ENCODE measurements at regions not wholly inside any gene's neighbourhood (a gene's known extent, or its start where the extent isn't known, plus 50 kb on each side); places are given as distances from the start of the nearest gene placed in this dataset.

DNA sequence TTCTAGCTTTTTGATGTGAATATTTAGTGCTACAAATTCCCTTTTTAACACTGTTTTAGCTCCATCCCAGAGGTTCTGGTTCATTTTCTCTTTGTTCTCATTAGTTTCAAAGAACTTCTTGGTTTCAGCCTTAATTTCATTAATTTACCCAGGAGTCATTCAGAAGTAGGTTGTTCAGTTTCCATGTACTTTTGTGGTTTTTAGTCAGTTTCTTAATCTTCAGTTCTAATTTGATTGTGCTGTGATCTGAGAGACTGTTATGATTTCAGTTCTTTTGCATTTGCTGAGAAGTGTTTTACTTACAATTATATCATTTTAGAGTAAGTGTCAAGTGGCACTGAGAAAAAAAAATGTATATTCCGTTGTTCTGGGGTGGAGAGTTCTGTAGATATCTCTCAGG lies 240.1 kb upstream of the RASA1 start:
- no peaks in the 10 kb centered on the region for H3K36me3 ChIP-seq (ENCODE audit: control insufficient read depth in 2 of 2, extremely low read depth in 1 of 2, insufficient read depth in 2 of 2, low read length in 2 of 2)
- no peaks in the 10 kb centered on the region for H3K9me3 ChIP-seq (replicated peaks; ENCODE audit: control insufficient read depth, insufficient read depth, low read length)
- no peak for FAIRE-seq
- H3K4me1 ChIP-seq (ENCODE audit: control insufficient read depth, extremely low read depth, insufficient read depth, low read length) = no peaks in the 10 kb centered on the region
- no peak overlapping the region for H3K27ac ChIP-seq (ENCODE audit: insufficient read depth, low read depth, low read length)
- H3K9me1 ChIP-seq (replicated peaks; ENCODE audit: control insufficient read depth, extremely low read depth, insufficient read depth, low read length) = no peaks in the 10 kb centered on the region
- no peak overlapping the region for H3K4me2 ChIP-seq (ENCODE audit: insufficient read depth, low read length)
- no peak overlapping the region for H3K4me3 ChIP-seq (replicated peaks in 1 of 3; ENCODE audit: insufficient read depth in 1 of 3, low read depth in 1 of 3, low read length in 3 of 3)
- intact Hi-C loops (cut with micrococcal nuclease) = no loop called here
- POLR2A ChIA-PET = no interaction called here
- dilution Hi-C loops (cut with MboI; ENCODE audit: extremely low pct_ligation_motif_present, low sequenced_read_pairs) = no loop called here
- H3K79me2 ChIP-seq (ENCODE audit: control insufficient read depth, insufficient read depth, low read length) = no peaks in the 10 kb centered on the region
- TF ChIP-seq, protein P1, sequence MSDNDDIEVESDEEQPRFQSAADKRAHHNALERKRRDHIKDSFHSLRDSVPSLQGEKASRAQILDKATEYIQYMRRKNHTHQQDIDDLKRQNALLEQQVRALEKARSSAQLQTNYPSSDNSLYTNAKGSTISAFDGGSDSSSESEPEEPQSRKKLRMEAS (IDR thresholded peaks at IDR 0.05; ENCODE audit: insufficient read depth, insufficient read length) = no peak
- TF ChIP-seq MYC (IDR thresholded peaks at IDR 0.05; ENCODE audit: low read depth, low read length) (no peak), JUN (IDR thresholded peaks at IDR 0.05; ENCODE audit: borderline replicate concordance, insufficient read depth, insufficient read length, low read depth) (no peak), GATA2 (IDR thresholded peaks at IDR 0.05; ENCODE audit: insufficient read depth, insufficient read length, low read depth, low read length) (no peak), POLR2A (IDR thresholded peaks at IDR 0.05; ENCODE audit: low read depth, low read length) (no peak), EZH2 (IDR thresholded peaks at IDR 0.05; ENCODE audit: borderline replicate concordance, low read depth, low read length, severe bottlenecking) (no peak), FOS (IDR thresholded peaks at IDR 0.05; ENCODE audit: borderline replicate concordance, insufficient read depth, low read length) (no peak), POLR2AphosphoS5 (IDR thresholded peaks at IDR 0.05; ENCODE audit: insufficient read depth, low read depth, low read length) (no peak)
- TF ChIP-seq, protein P2, sequence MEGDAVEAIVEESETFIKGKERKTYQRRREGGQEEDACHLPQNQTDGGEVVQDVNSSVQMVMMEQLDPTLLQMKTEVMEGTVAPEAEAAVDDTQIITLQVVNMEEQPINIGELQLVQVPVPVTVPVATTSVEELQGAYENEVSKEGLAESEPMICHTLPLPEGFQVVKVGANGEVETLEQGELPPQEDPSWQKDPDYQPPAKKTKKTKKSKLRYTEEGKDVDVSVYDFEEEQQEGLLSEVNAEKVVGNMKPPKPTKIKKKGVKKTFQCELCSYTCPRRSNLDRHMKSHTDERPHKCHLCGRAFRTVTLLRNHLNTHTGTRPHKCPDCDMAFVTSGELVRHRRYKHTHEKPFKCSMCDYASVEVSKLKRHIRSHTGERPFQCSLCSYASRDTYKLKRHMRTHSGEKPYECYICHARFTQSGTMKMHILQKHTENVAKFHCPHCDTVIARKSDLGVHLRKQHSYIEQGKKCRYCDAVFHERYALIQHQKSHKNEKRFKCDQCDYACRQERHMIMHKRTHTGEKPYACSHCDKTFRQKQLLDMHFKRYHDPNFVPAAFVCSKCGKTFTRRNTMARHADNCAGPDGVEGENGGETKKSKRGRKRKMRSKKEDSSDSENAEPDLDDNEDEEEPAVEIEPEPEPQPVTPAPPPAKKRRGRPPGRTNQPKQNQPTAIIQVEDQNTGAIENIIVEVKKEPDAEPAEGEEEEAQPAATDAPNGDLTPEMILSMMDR (IDR thresholded peaks at IDR 0.05; ENCODE audit: extremely low read depth in 1 of 2, insufficient read depth in 1 of 2, low read depth in 1 of 2, low read length in 2 of 2) = no peak
- CTCF ChIA-PET = interaction anchor here (1.0 kb wide), 1 partner anchor 373 kb away, joined by 3 read pairs; no protein-coding TSS in a partner anchor
- DNase-seq (ENCODE audit: low read depth, low spot score) = no peak
- no peak overlapping the region for H3K9ac ChIP-seq (replicated peaks; ENCODE audit: extremely low read depth, insufficient read depth, low read length)
- H4K20me1 ChIP-seq (replicated peaks; ENCODE audit: control insufficient read depth, extremely low read depth, insufficient read depth, low read length) = no peaks in the 10 kb centered on the region
- no TSS peak for BruUV-seq (replicated peaks)
- H3K27me3 ChIP-seq (ENCODE audit: control insufficient read depth in 2 of 2, insufficient read depth in 2 of 2, low read length in 2 of 2) = peaks cover 5 to 16% of the 10 kb centered on the region in 2 experiments
- no peak overlapping the region for H2AFZ ChIP-seq (ENCODE audit: low read depth, low read length)
